NT2/D1 (cell line): ENCODE measurements at regions not wholly inside any gene's neighbourhood (a gene's known extent, or its start where the extent isn't known, plus 50 kb on each side); places are given as distances from the start of the nearest gene placed in this dataset.

ENCODE experiments used
- SUZ12 ChIP-seq: IDR thresholded peaks from 2 replicates; pipeline ENCODE4 v1.6.1; 2011; ENCODE audit not compliant: insufficient read length, insufficient read depth; ENCODE audit errors: extremely low read depth
- YY1 ChIP-seq: IDR thresholded peaks from 2 replicates; pipeline ENCODE4 v1.6.1; 2011; ENCODE audit not compliant: insufficient read length, insufficient read depth
- ZNF274 ChIP-seq: IDR thresholded peaks from 2 replicates; pipeline ENCODE4 v1.6.1; 2011; ENCODE audit warnings: mild to moderate bottlenecking, low read depth, low read length

DNA sequence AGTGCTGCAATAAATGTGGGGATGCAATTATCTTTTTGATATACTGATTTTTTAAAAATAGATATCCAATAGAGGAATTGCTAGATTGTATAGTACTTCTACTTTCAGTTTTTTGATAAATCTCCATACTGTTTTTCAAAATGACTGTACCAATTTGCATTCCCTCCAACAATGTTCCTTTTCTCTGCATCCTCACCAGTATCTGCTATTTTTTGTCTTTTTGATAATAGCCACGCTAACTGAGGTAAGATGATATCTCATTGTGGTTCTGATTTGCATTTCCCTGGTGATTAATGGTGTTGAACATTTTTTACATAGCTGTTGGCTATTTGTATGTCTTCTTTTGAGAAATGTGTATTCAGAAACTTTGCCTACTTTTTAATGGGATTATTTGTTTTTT is 217.7 kb upstream of the MTPN start:
- no peak for TF ChIP-seq ZNF274
- TF ChIP-seq SUZ12: no peak
- TF ChIP-seq YY1: no peak
